ENCODE measurements at regions not wholly inside any gene's neighbourhood (a gene's known extent, or its start where the extent isn't known, plus 50 kb on each side); places are given as distances from the start of the nearest gene placed in this dataset. TPM values are rescaled to one million over a fixed set of nuclear protein-coding genes. Genes with fewer than 3 reads are reported as not detected.

- no peak for TF ChIP-seq ZNF462 (CRISPR knock-in tag; IDR thresholded peaks at IDR 0.05)
- no peak for TF ChIP-seq CTCF (conservative IDR thresholded peaks at IDR 0.05; ENCODE audit: low read depth in 2 of 2)
Measured at GRCh38 chr6:114403858-114404257, 61.0 kb upstream of the HS3ST5 start (continued).

- Mint-ChIP-seq H3K9me3 (no peaks in the 10 kb centered on the region; the same call in 2 of the 3 replicates), H3K4me3 (no peak overlapping the region), H3K4me1 (peaks cover 30% of the 10 kb centered on the region), H3K27ac (no peak overlapping the region), H3K36me3 (ENCODE audit: low read depth) (no peaks in the 10 kb centered on the region; the same call in 2 of the 3 replicates), H3K27me3 (ENCODE audit: insufficient read depth, low read depth, poor library complexity) (no peaks in the 10 kb centered on the region)
- Histone ChIP-seq H3K27ac (ENCODE audit: low read depth) (no peak overlapping the region), H4K20me1 (replicated peaks; ENCODE audit: insufficient read depth) (no peaks in the 10 kb centered on the region), H3K4me1 (ENCODE audit: insufficient read depth) (peaks cover 30% of the 10 kb centered on the region), H3K27me3 (ENCODE audit: insufficient read depth) (no peaks in the 10 kb centered on the region), H3F3A (replicated peaks; ENCODE audit: low read depth) (no peaks in the 10 kb centered on the region), H3K79me2 (replicated peaks; ENCODE audit: insufficient read depth) (no peaks in the 10 kb centered on the region), H2AFZ (no peak overlapping the region), H3K4me3 (no peak overlapping the region), H3K36me3 (ENCODE audit: insufficient read depth) (no peaks in the 10 kb centered on the region), H3K4me2 (no peak overlapping the region), H3K9me2 (ENCODE audit: insufficient read depth) (no peaks in the 10 kb centered on the region)
- peak; percentile 44; the same call in 1 of the 3 replicates for ATAC-seq
- no peak for TF ChIP-seq ZNF114 (CRISPR knock-in tag; IDR thresholded peaks at IDR 0.05)
- DNase-seq (ENCODE audit: low spot score): no peak
Measured at GRCh38 chr6:114398481-114398880, 55.7 kb upstream of the HS3ST5 start.

Small RNA genes in the stretch of these regions (small RNA-seq; reads per million reads assigned to genes)
- gene AL606845.1 (ENCODE audit: low replicate concordance) (not detected), gene RNU6-475P (ENCODE audit: low replicate concordance) (not detected)

All from GM23338 (cell line).